ELR (cell line): ENCODE measurements at regions not wholly inside any gene's neighbourhood (a gene's known extent, or its start where the extent isn't known, plus 50 kb on each side); places are given as distances from the start of the nearest gene placed in this dataset.
"Not testable (repeated sequence)": the region's sequence is repeated elsewhere in the genome, so short reads cannot be mapped to it uniquely, and the experiment has no call there.

Source experiments
- DNase-seq: peaks from one replicate; pipeline ENCODE4 v3.0.0-alpha.2; 2015; ENCODE audit warnings: low read depth

DNA sequence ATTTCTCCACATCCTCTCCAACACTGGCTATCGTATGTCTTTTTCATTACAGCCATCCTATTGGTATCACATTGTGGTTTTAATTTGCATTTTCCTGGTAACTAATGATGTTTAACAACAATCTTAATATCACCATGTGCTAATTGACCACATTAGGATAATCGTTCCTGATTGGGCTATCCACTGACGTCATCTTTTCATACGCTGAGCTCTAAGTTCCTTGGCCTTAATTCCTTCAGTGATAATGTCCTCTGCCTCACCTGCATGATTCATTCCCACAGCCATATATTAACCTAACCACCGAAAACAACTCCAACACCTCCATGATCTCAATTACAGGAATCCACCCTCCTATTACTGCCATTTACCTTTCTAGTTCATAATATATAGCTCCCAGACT lies 547.9 kb upstream of the BRINP1 start:
- DNase-seq: no peak

DNA sequence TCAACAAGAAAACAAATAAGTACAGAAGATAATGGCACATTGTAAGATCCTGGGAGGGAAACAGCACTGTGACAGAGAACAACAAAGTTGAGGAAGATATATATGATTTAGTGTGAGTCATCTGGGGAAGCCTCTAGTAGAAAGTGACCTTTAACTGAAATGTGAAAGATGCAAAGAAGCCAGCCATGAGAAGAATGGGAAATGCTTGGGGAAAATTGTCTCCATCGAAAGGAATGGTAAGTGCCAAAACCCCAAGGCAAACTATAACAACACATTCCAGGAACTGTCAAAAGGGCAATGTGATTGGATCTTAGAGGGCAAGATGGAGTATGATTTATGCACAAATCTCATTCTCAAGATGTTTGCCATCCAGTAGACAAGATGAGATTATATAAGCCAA lies 537.8 kb upstream of the BRINP1 start:
- no peak for DNase-seq

DNA sequence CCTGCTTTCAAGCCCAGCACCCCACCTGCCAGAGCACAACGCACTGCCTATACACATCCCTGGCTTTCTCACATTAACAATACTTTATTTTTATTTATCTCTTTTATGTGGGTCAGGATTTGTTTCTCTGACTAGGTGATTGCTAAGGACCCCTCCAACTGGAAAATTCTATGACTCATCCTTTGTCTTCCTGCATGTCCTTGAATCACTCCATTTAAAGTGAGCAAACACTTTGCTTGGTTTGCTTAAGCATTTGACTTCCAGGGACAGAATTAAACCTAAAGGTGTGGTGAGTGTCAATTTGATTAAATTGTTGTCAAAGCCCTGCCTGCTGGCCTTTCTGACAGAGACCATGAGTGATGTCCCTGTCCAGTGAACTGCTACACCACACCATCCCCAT lies 536.5 kb upstream of the BRINP1 start:
- no peak for DNase-seq

DNA sequence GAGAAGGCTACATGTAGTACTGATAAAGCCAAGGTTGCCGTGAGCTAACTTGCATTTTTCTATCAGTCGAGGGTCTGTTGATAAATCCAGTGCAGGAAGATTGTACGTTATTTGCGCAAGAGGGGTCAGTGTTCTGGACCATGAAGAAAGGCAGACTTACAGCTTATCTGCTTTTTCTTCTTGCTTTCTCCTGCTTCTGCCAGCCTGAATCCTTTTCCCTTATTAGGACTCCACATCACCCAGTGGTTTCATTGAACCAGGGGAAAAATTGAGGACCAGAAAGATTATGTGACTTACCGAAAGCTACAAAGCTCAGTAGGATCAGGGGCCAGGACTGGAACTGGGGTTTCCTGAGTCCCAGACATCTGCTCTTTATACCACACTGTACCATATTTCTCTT lies 534.6 kb upstream of the BRINP1 start:
- DNase-seq: no peak

DNA sequence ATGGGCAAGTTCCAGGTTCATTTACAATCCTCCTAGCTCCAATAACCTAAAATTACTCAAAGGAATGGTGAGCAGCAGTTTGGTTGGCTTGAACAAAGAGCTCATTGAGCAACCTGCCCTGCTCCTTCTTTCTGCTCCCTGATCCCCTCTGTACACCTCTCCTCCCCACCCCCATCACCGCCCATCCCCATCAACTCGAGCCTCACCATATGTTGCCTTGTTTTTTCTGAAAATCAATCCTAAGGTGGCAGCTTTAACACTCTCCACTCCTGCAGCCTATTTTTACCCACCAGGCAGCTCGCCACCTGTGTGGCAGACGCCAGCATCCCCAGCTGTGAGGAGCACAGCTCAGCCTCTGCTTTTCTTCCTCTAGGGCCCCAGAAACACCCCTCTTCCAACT lies 533.4 kb upstream of the BRINP1 start:
- DNase-seq: no peak

DNA sequence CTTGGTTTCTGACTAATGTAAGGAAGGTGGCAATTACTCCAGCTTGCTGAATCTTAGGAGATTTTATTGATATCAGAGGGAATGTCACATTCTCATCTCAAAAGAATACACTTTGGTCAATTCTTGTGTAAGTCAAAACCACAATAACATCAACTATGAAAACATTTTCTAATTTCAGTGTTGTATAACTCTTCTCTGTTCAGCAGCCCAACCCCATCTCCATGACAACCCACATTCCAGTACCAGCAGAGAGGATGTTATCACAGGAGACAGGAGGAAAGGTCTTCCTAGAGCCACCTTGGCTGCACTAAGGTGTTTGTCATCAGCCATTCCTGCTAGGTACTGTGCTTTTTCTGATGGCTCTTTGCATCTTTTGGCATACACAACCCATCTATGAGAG lies 529.1 kb upstream of the BRINP1 start:
- no peak for DNase-seq

DNA sequence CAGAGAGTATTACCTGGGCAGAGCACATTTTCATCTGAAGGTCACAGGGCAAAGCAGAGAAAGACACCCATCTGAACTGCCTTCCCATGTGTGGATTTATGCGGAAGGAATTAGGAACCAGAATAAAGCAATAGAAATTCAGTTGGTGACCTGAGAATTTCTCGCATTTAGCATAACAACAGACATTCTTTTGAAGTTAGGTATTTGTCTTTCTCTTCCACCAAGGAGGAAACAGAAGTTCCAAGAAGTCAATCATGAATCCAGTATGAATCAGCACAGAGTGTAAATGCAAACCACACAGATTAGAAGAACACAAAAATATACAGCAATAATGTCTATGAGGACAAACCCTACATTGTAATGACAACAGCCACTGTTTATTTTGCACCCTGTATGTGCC lies 515.2 kb upstream of the BRINP1 start:
- DNase-seq: no peak

DNA sequence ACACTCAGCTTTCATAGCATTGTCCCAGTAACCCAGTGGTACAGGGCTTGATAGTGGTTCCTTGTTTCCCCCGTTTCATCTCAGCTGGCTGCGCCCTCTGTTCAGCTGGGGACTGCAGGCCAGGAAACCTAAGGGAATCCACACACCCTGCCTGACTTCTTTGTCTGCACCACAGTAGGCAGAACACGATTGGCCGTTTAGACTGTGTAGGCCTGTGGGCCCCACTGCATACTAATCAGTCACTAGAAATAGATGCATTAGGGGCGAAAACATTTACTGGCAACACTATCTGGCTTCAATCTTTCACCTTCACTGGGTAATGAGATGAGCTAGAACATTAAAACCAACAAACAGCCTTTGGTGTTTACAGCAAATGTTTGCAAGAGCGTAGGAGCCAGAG lies 512.7 kb upstream of the BRINP1 start:
- no peak for DNase-seq

DNA sequence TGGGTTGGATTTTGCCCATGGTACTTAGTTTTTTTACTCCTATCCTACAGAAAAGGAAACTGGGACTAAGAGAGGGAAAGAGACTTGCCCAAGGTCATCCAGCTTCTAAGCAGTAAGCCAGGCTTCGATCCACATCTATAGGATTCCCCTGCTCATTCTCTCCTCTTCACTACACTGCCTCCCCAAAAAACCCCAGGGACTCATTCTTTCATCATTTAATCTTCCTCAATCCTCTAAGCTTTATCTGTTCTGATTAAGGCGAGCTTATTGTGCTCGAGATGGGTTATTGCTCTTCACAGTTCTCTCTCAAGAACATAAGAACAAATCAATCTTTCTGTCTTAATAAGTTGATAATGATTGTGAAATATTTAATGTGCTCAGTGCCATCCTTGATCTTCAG lies 511.1 kb upstream of the BRINP1 start:
- DNase-seq: no peak

DNA sequence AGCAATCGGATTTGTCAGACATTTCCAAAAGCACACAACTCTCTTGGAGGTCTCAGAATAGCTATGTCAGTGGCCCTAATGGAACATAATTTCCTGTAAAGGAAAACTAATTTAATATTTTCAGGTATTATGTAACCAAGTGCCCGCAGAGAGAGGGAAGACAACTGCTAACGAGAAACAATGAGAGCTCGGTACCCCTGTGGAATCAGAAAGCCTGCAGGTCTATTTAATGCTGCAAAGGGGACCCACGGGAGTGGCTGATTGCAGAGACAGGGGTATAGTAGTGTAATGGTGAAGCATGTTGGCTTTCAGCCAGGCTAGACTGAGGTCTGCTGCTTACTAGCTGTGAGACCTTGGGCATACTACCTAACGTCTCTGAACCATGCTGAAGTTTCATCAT lies 508.1 kb upstream of the BRINP1 start:
- no peak for DNase-seq

DNA sequence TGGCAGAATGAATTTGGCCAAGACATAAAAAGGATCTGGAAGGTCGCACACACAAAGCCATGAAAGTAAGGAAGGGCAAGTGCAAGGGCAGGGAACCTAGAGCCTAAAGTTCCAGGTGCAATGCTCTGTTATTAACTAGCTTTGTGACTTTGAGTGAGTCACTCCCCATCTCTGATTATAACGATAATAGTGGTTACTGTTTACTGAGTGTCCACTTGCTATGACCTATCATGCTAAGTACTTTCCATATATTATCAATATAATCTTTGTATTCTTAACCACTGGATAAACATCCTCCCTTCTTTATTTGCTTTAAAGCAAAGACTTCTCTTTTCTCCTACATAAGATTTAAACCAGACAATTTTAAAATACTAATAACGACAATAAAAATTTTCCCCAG lies 504.6 kb upstream of the BRINP1 start:
- no peak for DNase-seq

DNA sequence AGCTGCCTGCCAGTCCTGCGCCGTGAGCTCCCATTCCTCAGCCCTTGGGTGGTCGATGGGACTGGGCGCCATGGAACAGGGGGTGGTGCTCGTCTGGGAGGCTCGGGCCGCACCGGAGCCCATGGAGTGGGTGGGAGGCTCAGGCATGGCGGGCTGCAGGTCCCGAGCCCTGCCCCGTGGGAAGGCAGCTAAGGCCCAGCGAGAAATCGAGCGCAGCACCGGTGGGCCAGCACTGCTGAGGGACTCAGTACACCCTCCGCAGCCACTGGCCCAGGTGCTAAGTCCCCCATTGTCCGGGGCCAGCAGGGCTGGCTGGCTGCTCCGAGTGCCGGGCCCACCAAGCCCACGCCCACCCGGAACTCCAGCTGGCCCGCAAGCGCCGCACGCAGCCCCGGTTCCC lies 501.0 kb upstream of the BRINP1 start:
- not testable (repeated sequence) for DNase-seq

DNA sequence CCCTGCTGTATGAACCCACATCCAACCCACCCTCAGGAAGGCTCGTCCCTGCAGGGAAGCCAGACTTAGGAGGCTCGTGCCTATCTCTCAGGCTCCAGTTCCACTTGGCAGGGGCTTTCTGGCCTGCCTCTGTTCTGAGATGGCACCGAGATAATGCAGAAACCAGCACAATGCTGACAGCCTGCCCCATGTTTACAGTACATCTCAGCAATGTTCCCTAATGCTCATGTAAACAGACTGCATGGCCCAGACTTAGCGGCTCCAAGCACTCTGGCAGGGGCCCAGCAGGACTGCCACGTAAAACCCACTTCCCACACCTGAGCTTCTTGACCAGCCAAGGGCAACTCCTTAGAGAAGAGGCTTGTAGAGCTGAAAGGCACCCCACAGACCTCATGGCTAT lies 499.5 kb upstream of the BRINP1 start:
- no peak for DNase-seq

DNA sequence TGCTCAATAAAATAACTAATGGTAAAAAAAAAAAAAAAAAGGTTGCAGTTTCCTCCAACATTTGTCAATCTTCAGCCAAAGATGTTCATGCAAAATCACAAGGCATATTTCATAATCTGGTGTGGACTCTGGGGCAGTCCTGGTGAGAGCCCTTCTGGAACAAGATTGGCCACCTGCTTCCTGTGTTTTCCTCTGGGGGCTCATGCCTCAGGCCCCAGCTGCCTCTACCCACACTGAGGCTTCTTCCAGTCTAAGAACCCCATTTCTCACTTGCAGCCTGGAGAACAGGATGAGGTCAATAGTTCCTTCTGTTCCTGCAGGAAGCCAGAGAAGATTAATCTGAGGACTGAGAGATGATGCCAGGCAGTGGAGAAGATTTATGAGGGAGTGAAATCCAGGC lies 492.6 kb upstream of the BRINP1 start:
- no peak for DNase-seq

DNA sequence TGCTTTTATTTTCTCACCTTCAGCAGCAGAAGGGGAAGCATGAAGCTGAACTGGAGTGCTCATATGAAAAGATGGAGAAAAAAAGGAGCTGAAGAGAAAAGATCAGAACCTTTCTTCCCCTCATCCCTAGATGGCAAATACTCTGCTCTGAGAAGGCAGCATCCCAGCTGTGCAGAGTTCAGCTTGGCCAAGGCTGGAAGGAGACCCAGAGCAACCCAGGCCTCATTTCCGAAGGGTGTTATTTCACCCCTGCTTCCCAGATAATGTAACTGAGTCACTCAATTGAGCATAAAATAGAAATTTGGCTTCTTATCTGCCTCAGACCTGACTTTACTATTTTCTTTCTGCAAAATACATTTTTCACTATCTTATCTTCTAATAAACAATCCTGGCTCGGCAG lies 489.9 kb upstream of the BRINP1 start:
- no peak for DNase-seq

DNA sequence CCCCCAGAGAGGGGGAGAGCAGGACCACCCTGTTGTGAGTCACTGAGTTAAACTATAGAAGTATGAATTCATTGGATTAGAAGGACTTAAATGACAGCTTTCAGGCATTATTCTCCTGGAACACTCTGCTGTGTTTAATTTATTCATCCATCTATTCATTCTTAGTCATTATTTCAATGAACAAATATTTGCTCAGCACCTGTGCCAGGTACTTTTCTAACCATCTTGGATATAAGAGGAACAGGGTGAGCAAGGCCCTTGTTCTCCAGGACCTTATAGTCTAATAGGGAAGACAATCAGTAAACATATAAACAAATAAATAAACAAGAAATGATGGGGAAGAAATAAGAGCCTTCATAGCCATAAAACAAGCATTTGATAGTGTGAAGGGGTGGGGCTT lies 483.9 kb upstream of the BRINP1 start:
- no peak for DNase-seq

DNA sequence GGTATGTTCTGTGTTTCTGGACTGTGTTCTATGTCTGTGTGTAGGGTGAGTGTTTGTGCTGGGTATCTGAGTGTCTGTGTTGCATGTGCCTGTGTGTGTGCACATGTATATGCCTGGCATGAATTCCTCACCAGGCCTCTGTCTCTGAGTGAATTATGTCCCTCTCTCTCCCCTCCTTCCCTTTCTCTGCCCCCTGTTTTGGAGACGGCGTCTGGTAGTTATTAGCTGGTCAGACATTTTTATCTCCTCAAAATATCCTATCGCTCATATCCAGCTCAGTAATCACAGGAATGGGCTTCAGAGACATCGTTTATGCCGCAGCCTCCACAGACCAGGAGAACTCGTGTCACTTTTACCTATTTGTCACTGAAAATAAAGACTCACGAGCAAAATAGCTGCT lies 483.2 kb upstream of the BRINP1 start:
- no peak for DNase-seq

DNA sequence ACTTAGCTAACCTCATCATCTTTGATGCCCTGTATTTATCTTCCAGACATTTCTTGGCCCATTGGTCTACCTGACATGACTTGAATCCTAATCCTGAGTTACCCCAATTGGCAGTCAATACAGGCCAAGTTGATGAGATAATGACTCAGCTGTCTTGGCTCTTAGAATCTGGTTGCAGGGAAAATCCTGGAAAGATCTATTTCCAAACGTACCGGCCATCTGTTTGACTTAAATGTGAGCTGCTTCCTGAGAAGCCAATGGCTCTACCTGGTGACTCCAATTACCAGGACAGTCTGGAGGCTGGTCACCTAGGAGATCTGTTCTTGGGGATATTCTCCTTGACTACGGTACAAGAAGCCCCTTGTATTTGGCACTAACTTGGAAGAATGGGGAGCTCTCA lies 475.2 kb upstream of the BRINP1 start:
- no peak for DNase-seq

DNA sequence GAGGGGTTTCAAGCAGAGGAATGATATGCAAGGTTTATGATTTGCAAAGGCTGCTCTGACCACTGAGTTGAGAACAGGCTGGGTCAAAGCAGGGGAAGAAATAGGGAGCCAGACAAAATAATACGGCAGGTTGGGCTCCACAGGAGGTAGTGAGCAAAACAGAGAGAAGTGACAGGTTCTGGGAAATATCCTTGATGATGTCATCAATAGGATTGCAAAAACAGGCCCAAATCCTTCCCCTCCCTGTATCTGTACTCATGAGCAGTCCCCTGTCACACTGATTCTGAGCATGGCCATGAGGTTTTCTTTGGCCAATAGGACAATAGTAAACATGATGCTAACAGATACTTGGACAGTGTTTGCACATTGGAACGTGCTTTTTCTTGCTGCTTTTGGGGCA lies 471.8 kb upstream of the BRINP1 start:
- DNase-seq: no peak

DNA sequence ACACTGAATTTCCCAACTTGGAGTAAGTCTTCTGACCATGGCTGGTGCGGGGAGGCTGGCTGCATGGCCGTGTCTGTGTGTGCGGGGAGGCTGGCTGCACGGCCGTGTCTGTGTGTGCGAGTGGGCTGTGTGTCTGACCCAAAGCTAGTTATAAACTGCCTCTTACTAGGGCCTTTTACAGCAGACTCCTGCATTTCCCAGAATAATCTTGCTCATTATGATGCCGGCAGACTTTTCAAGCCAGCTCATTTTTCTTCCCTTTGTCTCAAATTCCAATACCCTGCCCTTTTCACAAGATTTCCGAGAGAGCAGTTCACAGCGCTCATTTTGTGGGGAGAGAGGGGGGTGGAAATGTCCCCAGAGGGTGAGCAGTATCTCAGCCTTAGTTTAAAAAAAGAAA lies 470.7 kb upstream of the BRINP1 start:
- DNase-seq: no peak

DNA sequence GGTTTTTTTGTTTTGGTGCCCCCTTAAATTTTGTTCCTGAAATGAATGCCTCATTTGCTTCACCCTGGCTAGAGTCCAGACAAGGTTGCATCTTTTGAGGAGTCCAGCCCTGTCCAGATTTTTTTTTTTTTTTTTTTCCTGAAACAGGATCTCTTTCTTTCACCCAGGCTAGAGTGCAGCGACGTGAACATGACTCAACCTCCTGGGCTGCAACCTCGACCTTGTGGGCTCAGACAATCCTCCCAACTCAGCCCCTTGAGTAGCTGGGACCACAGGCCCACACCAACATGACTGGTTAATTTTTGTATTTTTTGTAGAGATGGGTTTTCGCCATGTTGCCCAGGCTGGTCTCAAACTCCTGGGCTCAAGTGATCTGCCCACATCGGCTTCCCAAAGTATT lies 469.0 kb upstream of the BRINP1 start:
- no peak for DNase-seq

DNA sequence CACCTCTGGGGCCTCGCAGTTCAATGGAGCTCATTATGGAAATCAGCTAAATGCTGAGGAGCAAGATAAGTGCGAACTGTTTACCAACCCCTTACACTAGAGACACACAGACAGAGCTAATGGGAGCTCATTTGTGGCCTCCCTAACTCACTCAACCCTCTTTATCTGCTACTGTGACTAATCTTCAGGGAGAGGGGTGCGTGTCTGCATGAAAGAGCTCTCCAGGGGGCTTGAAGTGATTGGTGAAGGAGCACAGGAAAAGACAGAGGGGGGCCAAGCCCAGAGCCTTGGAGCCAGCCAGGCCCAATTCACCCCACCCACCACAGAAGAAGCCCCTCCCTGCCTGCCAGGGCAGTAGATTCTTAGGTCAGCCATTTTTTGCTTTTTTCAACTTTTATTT lies 466.8 kb upstream of the BRINP1 start:
- DNase-seq: no peak

DNA sequence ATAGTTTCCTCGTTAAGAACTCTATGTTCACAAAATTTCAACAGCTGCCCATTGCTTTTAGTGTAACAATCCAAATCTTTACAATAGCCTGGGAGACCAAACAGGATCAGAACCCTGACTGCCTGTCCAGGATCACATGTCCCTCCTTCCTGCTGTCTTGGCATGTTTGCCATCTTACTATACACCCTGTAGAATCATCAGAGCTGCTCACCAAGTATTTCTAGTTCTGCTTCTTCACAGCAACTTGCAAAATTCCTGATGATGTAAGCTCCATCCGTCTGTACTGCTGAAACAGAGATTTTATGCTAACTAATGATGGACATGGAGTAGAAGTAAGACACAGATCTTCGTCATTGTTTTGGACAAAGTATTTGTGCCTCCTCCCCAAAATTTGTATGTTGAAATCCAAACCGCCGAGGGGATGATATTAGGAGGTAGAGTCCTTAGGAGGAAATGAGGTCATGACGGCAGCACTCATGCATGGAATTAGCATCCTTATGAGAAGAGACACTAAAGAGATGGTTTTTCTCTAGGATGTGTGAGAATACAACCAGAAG lies 464.9 kb upstream of the BRINP1 start:
- DNase-seq: no peak

DNA sequence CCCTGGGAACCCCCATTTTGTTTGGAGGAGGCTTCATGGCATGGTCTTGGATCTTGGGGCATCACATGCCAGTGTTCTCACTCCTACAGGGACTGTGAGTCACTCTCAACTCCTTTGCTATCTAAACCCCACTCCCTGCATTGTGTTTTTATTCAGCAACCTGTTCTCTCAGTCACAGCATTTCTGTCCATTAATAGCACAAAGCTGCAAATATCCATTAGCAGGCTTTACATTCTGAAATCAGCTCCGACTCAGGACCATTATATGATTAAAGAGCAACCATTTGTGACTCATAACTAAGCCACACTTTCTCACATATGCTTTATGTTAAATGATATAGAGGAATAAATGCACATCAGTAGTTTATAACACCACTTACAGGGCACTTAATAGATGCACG lies 462.1 kb upstream of the BRINP1 start:
- DNase-seq: no peak

DNA sequence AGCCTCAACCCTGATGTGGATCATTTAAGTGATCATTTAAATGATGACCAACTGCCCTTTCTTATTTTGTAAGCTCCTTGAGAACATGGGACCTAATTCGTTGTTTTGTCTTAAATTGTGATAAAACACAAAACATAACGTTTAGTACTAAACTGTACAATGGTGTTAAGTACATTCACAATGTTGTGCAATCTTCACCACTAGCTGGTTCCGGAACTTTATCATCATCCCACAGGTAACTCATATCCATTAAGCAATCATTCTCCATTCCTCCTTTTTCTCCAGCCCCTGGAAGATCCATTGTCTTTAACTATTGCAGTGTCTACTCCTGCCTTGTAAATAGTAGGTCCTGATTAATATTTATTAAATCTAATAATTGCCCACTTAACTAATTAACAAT lies 460.5 kb upstream of the BRINP1 start:
- DNase-seq: no peak
